ENCODE measurements at regions not wholly inside any gene's neighbourhood (a gene's known extent, or its start where the extent isn't known, plus 50 kb on each side); places are given as distances from the start of the nearest gene placed in this dataset.

DNA sequence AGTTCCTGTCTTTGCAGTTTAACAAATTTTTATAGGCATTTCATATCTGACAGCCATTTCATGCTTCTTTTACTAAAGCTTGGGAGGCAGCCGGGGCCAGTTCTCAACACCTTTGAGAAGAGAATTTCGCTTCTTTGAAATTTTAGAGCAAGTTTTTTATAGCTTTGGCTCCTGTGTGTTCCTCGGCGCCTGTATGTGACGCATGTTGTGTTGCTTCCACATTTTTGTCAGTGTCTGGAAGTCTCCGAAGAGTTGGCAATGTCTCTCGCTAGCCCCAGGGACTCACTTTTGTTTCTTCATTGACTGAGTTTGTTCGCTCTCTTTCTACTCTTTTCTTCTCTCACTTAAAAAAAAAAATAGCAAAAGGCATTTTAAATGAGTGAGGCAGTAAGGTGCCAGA is 386.9 kb upstream of the PLXNA2 start:
- TF ChIP-seq, protein P1, sequence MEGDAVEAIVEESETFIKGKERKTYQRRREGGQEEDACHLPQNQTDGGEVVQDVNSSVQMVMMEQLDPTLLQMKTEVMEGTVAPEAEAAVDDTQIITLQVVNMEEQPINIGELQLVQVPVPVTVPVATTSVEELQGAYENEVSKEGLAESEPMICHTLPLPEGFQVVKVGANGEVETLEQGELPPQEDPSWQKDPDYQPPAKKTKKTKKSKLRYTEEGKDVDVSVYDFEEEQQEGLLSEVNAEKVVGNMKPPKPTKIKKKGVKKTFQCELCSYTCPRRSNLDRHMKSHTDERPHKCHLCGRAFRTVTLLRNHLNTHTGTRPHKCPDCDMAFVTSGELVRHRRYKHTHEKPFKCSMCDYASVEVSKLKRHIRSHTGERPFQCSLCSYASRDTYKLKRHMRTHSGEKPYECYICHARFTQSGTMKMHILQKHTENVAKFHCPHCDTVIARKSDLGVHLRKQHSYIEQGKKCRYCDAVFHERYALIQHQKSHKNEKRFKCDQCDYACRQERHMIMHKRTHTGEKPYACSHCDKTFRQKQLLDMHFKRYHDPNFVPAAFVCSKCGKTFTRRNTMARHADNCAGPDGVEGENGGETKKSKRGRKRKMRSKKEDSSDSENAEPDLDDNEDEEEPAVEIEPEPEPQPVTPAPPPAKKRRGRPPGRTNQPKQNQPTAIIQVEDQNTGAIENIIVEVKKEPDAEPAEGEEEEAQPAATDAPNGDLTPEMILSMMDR (IDR thresholded peaks at IDR 0.05; ENCODE audit: insufficient read depth, low read length, poor library complexity, severe bottlenecking), result no peak
- no peak for DNase-seq (ENCODE audit: low read depth)
- H3K4me3 ChIP-seq (ENCODE audit: low read depth, low read length), result no peak overlapping the region
- no peaks in the 10 kb centered on the region for H3K36me3 ChIP-seq (ENCODE audit: control insufficient read depth, insufficient read depth, low read length)
- no peaks in the 10 kb centered on the region for H3K27me3 ChIP-seq (ENCODE audit: control insufficient read depth, insufficient read depth, low read length)

GRCh38 chr1:208631506-208631905 is 387.3 kb upstream of the PLXNA2 start:
- no peaks in the 10 kb centered on the region for H3K27me3 ChIP-seq (ENCODE audit: control insufficient read depth, insufficient read depth, low read length)
- TF ChIP-seq, protein P1 (IDR thresholded peaks at IDR 0.05; ENCODE audit: insufficient read depth, low read length, poor library complexity, severe bottlenecking), result no peak
- DNase-seq (ENCODE audit: low read depth), result no peak
- H3K36me3 ChIP-seq (ENCODE audit: control insufficient read depth, insufficient read depth, low read length), result no peaks in the 10 kb centered on the region
- H3K4me3 ChIP-seq (ENCODE audit: low read depth, low read length), result no peak overlapping the region

- Histone ChIP-seq H3K36me3 (ENCODE audit: control insufficient read depth, insufficient read depth, low read length) (no peaks in the 10 kb centered on the region), H3K4me3 (ENCODE audit: low read depth, low read length) (no peak overlapping the region), H3K27me3 (ENCODE audit: control insufficient read depth, insufficient read depth, low read length) (no peaks in the 10 kb centered on the region)
- DNase-seq (ENCODE audit: low read depth), result no peak
- TF ChIP-seq, protein P1 (IDR thresholded peaks at IDR 0.05; ENCODE audit: insufficient read depth, low read length, poor library complexity, severe bottlenecking), result no peak
Measured at GRCh38 chr1:208634346-208635140, 390.4 kb upstream of the PLXNA2 start.

DNA sequence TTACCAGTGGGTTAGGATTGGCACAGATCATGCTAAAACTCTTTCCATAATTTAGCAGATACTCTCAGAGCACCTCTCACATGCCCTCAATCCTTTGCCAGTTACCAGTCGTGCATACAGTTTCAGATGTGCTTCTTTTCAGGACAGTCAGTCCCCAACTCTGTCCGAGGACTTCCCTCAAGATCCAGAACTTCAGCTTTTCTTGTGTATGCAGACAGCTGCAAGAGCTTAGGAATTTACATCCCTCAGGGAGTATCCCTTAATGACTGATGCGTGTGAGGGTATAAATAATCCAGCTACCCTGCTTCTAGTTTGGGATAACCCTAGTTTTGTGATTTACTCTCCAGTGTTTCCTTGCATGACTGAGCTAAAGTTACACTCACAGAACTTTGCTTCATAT is 393.0 kb upstream of the PLXNA2 start:
- Histone ChIP-seq H3K4me3 (ENCODE audit: low read depth, low read length) (no peak overlapping the region), H3K36me3 (ENCODE audit: control insufficient read depth, insufficient read depth, low read length) (no peaks in the 10 kb centered on the region), H3K27me3 (ENCODE audit: control insufficient read depth, insufficient read depth, low read length) (no peaks in the 10 kb centered on the region)
- DNase-seq (ENCODE audit: low read depth), result no peak
- TF ChIP-seq, protein P1 (IDR thresholded peaks at IDR 0.05; ENCODE audit: insufficient read depth, low read length, poor library complexity, severe bottlenecking), result no peak

DNA sequence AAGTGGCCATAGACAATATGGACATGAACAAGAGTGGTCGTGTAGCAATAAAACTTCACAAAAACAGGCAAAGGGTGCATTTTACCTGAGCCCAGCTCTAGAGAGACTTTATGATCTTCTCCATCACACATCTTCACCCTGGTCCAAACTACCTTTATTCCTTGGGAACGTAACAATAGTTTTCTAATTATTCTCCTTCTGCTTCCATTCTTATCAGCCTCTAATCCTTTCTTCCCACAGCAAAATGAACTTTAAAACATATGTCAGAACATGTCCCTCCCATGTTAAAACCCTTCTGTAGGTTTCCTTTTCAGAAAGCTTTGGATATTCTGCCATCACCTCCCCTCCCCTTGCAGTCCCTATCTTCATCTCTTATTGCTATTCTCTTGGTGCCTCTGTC is 395.2 kb upstream of the PLXNA2 start:
- H3K36me3 ChIP-seq (ENCODE audit: control insufficient read depth, insufficient read depth, low read length), result no peaks in the 10 kb centered on the region
- TF ChIP-seq, protein P1 (IDR thresholded peaks at IDR 0.05; ENCODE audit: insufficient read depth, low read length, poor library complexity, severe bottlenecking), result no peak
- H3K27me3 ChIP-seq (ENCODE audit: control insufficient read depth, insufficient read depth, low read length), result no peaks in the 10 kb centered on the region
- H3K4me3 ChIP-seq (ENCODE audit: low read depth, low read length), result no peak overlapping the region
- DNase-seq (ENCODE audit: low read depth), result no peak

- no peak for DNase-seq (ENCODE audit: low read depth)
- Histone ChIP-seq H3K4me3 (ENCODE audit: low read depth, low read length) (no peak overlapping the region), H3K27me3 (ENCODE audit: control insufficient read depth, insufficient read depth, low read length) (no peaks in the 10 kb centered on the region), H3K36me3 (ENCODE audit: control insufficient read depth, insufficient read depth, low read length) (no peaks in the 10 kb centered on the region)
- TF ChIP-seq, protein P1 (IDR thresholded peaks at IDR 0.05; ENCODE audit: insufficient read depth, low read length, poor library complexity, severe bottlenecking), result no peak
Measured at GRCh38 chr1:208640295-208640694, 396.1 kb upstream of the PLXNA2 start.
